ENCODE measurements at regions not wholly inside any gene's neighbourhood (a gene's known extent, or its start where the extent isn't known, plus 50 kb on each side); places are given as distances from the start of the nearest gene placed in this dataset.

DNA sequence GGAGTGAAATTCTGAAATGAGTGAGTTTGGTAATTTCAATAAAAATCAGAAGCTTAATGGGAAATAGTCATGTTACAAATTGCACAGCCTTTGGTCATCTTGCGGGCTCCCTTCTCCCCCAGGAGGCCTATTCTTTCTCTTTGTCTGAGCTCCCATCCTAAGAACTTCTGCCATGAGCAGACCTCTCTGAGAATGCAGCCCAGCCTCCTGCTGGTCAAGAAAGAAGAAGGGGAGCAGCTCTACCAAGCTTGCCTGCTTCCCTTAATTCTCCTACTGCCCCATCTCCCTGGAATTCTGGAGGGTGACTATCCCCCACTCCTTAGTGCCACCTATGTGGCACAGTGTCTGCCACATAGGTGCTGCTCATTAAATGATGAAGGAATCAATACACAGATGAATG, 300.7 kb upstream of the DAB1 start:
- DNase-seq (ENCODE audit: low spot score), result no peak

DNA sequence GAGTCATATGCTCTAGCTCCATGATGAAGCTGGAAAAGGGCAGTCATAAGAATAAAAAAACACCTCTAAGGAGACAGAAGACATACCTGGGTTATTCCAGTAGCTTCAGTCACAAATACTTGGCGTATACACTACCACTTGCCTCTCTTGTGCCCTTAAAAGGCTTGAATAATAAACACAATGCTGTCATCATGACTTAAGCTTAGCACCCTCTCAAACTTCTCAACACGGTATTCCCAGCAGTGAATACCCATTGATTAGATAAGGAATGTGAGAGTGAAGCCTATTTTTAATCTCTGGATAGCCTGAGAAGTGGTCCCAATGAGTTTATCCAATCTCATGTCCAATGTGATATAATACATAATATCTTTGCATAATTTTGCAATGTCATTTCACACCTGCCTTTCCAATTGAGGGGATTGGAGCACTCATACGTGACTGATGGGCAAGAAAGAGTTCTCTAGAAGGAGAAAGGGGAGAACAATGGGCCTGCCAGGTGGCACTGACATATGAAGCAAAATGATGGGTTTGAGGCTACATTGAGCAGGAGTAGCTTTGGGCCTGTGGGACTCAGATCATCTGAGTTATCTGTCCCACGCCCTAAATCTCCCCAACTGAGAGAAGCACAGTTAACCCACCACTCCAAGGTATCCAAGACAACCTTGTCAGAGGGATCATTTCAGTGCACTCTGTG, 298.6 kb upstream of the DAB1 start:
- no peak for DNase-seq (ENCODE audit: low spot score)

- DNase-seq (ENCODE audit: low spot score), result no peak
These were observed 297.1 kb upstream of the DAB1 start for GRCh38 chr1:57721001-57721400.

DNA sequence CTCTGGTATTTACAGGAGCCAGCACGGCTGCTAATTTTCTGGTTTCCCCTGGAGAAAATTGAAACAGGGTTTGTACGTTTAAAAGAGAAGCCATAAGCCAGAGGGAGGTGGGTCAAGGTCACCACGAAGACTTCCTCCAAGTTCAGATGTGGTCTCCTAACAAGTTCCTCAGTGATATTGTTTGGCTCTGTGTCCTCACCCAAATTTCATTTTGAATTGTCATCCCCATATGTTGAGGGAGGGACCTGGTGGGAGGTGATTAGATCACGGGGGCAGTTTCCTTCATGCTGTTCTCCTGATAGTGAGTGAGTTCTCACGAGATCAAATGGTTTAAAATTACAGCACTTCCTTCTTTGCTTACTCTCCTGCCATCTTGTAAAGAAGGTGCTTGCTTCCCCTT, 295.4 kb upstream of the DAB1 start:
- no peak for DNase-seq (ENCODE audit: low spot score)

GRCh38 chr1:57713501-57713900, 289.6 kb upstream of the DAB1 start:
- no peak for DNase-seq (ENCODE audit: low spot score)

DNA sequence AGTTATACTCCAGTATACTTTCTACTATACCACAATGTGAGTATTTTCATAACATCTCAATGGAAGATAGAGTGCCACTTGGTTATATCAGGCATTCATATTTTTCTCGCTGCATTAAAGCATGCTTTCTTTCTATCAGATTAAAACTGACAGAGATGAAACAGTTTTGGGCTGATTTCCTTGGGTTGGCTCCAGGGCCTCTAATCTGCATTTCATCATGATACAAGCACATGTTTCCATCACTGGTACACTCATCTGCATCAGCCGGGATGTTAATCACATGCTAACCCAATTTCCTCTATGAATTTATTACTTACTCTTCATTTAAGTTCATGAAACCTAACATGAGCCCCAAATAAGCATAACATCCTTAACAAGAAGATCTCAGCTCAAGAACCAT, 289.0 kb upstream of the DAB1 start:
- no peak for DNase-seq (ENCODE audit: low spot score)

GRCh38 chr1:57711326-57711725, 287.5 kb upstream of the DAB1 start:
- no peak for DNase-seq (ENCODE audit: low spot score)

GRCh38 chr1:57707631-57708030, 283.8 kb upstream of the DAB1 start:
- no peak for DNase-seq (ENCODE audit: low spot score)

GRCh38 chr1:57704811-57705210, 281.0 kb upstream of the DAB1 start:
- DNase-seq (ENCODE audit: low spot score), result no peak

- DNase-seq (ENCODE audit: low spot score), result no peak
These were observed 280.4 kb upstream of the DAB1 start for GRCh38 chr1:57704231-57704630.

DNA sequence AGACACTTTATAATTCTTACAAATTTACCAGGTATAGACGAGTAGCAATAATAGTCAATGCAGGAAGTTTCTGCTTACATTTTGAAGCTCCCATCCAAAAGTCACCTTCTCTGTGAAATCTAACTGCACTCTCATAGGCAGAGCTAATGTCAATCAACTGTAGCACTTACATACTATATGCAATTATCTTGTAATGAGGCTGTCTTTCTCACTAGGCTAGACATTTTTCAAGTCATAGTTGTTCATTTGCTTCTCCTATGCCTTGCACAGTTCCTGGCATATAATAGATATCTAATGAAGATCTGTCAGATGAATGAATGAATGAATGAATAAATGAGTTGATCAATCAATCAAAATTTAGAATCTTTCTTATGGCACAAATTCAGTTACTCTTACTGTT, 273.0 kb upstream of the DAB1 start:
- no peak for DNase-seq (ENCODE audit: low spot score)

DNA sequence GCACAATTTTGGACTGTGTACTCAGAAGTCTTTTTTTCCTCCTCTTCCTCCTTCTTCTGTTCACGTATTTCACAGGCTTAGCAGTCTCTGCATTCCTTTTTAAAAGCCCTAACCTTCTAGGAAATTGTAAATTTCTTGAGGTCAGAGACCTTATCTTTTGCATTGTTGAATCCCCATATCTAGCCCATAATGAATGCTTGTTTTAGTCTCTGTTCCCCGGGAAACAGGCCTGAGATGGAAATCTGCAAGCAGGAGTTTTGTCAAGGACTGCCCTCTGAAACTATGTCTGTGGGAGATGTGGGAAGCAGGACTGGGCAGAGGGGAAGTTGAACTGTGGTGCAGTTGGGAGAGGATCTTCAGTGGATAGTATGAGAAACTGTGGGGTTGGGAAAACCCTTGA, 272.2 kb upstream of the DAB1 start:
- DNase-seq (ENCODE audit: low spot score), result no peak

- DNase-seq (ENCODE audit: low spot score), result no peak
These were observed 262.4 kb upstream of the DAB1 start for GRCh38 chr1:57686306-57686705.

DNA sequence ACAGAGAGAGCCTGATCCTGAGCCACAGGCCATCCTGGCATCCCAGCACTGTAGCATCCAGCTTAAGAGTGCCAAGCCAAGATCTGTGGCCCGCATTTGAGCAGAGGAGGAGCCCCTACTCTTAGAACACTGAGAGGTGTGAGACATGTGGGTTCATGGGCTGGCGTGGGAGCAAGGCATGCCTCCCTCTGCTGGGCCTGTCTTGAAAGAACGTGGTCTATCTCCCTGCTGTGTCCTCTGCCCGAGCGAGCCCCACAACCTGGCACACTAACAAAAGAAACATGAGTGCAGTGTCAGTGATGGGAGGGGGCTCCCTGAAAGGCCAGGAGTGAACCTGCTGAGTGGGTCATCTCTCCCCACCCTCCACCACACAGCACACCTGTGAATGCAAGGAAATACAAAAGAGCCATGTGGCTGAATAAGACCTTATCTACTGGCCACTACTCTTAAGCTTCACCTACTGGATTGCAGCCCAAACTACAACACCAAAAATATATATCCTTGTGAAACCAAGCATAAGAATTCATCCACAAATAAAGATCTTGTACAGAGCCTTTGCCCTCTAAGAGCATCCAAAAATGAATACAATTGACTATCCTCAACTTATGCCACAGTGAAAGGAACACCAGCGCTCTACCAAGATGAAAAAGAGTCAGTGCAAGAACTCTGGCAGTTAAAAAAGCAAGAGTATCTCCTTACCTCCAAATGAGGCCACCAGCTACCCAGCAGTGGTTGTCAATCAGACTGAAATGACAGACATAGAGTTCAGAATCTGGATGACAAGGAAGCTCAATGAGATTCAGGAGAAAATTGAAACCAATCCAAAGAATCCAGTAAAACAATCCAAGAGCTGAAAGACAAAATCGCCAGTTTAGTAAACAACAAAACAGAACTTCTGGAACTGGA, 259.4 kb upstream of the DAB1 start:
- DNase-seq (ENCODE audit: low spot score), result no peak

DNA sequence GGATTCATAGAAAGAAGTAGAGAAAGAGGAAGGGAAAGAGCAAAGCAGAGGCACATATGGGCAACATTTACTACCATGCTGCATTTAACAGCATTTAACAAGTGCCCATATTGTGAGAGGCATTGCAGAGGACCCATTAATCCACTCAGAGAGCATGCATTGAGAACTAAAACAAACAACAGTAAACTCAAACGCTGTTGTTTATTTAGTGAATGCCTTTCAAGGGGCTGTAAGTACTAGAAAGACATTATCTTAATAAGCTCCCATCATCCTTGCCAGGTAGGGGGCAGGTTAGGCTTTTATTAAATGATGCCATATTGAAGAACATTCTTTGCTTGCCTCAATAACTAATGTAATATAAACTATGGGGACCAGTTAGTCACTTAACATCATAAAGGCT, 254.3 kb upstream of the DAB1 start:
- DNase-seq (ENCODE audit: low spot score), result no peak

GRCh38 chr1:57675776-57676175, 251.9 kb upstream of the DAB1 start:
- no peak for DNase-seq (ENCODE audit: low spot score)

DNA sequence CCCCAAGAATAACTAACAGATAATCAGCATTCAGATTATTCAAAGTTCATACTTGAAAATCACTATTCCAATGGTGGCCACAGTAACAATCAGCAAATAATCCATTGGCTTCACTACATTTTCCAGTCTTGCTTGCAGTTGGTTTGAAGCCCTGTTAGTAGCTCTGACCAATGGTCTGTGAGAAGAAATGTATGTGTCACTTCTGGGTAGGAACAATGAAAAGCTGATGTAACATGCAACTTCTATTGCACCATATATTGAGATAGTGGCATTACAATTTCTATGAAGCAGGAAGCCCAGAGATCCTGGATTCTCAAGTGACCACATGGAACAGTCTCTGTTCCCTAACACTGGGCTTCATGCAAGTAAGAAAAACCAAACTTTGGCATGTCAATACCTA, 250.9 kb upstream of the DAB1 start:
- DNase-seq (ENCODE audit: low spot score), result no peak

GRCh38 chr1:57672346-57673140, 248.7 kb upstream of the DAB1 start:
- no peak for DNase-seq (ENCODE audit: low spot score)

DNA sequence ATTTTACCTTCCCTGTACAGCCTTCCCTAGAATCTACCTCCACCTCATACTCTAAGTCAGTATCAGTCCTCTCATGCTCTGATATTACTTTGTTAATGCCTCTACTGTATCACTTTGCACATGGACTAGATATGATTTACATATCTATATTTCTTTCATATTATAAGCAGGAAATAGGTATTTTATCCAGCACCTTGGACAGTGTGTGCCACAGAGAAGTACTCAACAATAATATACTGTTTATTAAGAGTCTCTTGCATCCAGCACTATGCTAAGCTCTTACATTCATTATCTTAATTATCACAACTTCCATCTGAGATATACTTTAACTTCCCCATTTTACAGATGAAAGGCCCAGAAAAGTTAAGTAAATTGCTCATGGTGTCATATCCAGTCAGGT, 247.9 kb upstream of the DAB1 start:
- no peak for DNase-seq (ENCODE audit: low spot score)

GRCh38 chr1:57659804-57660203, 235.9 kb upstream of the DAB1 start:
- DNase-seq (ENCODE audit: low spot score), result no peak

- no peak for DNase-seq (ENCODE audit: low spot score)
These were observed 231.3 kb upstream of the DAB1 start for GRCh38 chr1:57655161-57655560.

GRCh38 chr1:57644667-57645066, 220.8 kb upstream of the DAB1 start:
- DNase-seq (ENCODE audit: low spot score), result no peak

DNA sequence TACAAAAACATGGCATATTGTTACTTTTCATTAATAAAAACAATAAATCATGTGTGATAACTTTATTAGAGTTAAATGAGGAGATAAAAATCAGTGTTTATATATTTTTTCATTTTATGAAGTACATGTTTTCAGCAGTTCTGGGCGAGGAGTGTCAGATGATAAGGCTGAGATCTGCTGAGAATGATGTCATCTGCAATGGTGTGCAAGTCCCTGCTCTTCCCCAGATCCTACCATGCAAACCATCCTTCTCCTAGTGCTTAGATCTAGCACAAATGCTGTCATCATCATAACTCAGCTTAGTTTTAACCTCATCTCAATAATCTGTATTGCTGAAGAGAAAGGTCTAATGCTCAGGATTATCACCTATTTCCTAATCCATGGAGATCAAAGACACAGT, 214.4 kb upstream of the DAB1 start:
- DNase-seq (ENCODE audit: low spot score), result no peak
